ENCODE measurements at regions not wholly inside any gene's neighbourhood (a gene's known extent, or its start where the extent isn't known, plus 50 kb on each side); places are given as distances from the start of the nearest gene placed in this dataset.

DNA sequence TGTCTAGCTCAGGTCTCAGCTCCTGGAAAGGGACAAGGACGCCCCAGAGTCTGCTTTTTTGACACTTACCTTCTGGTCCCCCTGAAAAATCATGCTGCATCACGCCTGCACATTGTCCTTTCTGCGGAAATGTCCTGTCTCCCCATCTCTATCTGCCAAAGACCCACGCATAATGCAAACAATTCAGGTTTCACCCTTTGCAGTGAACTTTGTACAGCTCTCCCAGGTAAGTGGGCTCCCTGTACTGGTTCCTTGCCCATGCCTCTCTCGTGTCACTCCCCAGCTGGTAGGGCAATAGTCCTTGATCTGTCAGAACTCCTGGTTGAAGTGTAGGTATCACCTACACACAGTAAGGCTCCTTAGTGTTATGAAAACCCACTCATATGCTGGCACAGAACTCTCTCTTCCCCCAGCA, 102.9 kb upstream of the IRF2BP2 start:
- Histone ChIP-seq H3K79me2 (ENCODE audit: insufficient read depth, low read length) (no peaks in the 10 kb centered on the region), H4K20me1 (ENCODE audit: insufficient read depth) (no peaks in the 10 kb centered on the region), H3K4me1 (ENCODE audit: control insufficient read depth in 1 of 2, insufficient read depth in 2 of 2, low read length in 2 of 2) (no peaks in the 10 kb centered on the region), H3K9me3 (ENCODE audit: control insufficient read depth in 1 of 2, insufficient read depth in 1 of 2, low read depth in 1 of 2, low read length in 2 of 2) (no peaks in the 10 kb centered on the region), H3K4me2 (ENCODE audit: low read length) (no peak overlapping the region), H3K36me3 (ENCODE audit: control insufficient read depth in 1 of 2, insufficient read depth in 2 of 2, low read length in 2 of 2) (no peaks in the 10 kb centered on the region), H2AFZ (ENCODE audit: low read depth, low read length, poor library complexity, severe bottlenecking) (no peak overlapping the region), H3K9me2 (ENCODE audit: insufficient read depth) (no peaks in the 10 kb centered on the region), H3K4me3 (replicated peaks in 1 of 2; ENCODE audit: low read depth in 1 of 2, low read length in 2 of 2) (no peak overlapping the region), H3K27ac (ENCODE audit: low read depth, low read length) (no peak overlapping the region), H3K9ac (ENCODE audit: low read length) (no peak overlapping the region), H3K27me3 (ENCODE audit: insufficient read depth, low read length) (no peaks in the 10 kb centered on the region)
- TF ChIP-seq ZBTB33 (IDR thresholded peaks at IDR 0.05; ENCODE audit: extremely low read depth, insufficient replicate concordance, low read length) (no peak), POLR2AphosphoS5 (IDR thresholded peaks at IDR 0.05; ENCODE audit: low read depth, low read length) (no peak), FOSL1 (IDR thresholded peaks at IDR 0.05; ENCODE audit: low read depth) (no peak), CBX3 (IDR thresholded peaks at IDR 0.05; ENCODE audit: low read depth) (no peak), ZFX (IDR thresholded peaks at IDR 0.05) (no peak), TCF7L2 (IDR thresholded peaks at IDR 0.05; ENCODE audit: borderline replicate concordance, extremely low read depth, insufficient read depth, insufficient read length) (no peak), ZNF274 (IDR thresholded peaks at IDR 0.05; ENCODE audit: low read depth, low read length) (no peak), SIN3A (IDR thresholded peaks at IDR 0.05; ENCODE audit: low read depth) (no peak), CEBPB (IDR thresholded peaks at IDR 0.05; ENCODE audit: low read depth) (no peak), ELF1 (IDR thresholded peaks at IDR 0.05; ENCODE audit: borderline replicate concordance, low read depth) (no peak), EGR1 (IDR thresholded peaks at IDR 0.05; ENCODE audit: low read depth) (no peak), SRF (IDR thresholded peaks at IDR 0.05; ENCODE audit: low read depth) (no peak), RAD21 (IDR thresholded peaks at IDR 0.05; ENCODE audit: low read depth) (no peak)
- BruUV-seq (replicated peaks) = no TSS peak
- ChIA-PET RAD21 (ENCODE audit: low non-redundant PET in 1 of 2, low total read pairs in 2 of 2, uncharacterized antibody in 2 of 2, unreplicated experiment in 2 of 2) (no interaction called here), POLR2A (interaction anchor here (0.7 kb wide), 1 partner anchor 11 kb away, joined by 4 read pairs; no protein-coding TSS in a partner anchor), CTCF (interaction anchor here (1.0 kb wide), 1 partner anchor 11 kb away, joined by 3 read pairs; no protein-coding TSS in a partner anchor)
- ATAC-seq (no peak), DNase-seq (ENCODE audit: low read depth, low spot score) (no peak)
- intact Hi-C loops (cut with micrococcal nuclease) = no loop called here
